ENCODE measurements at regions not wholly inside any gene's neighbourhood (a gene's known extent, or its start where the extent isn't known, plus 50 kb on each side); places are given as distances from the start of the nearest gene placed in this dataset.

DNA sequence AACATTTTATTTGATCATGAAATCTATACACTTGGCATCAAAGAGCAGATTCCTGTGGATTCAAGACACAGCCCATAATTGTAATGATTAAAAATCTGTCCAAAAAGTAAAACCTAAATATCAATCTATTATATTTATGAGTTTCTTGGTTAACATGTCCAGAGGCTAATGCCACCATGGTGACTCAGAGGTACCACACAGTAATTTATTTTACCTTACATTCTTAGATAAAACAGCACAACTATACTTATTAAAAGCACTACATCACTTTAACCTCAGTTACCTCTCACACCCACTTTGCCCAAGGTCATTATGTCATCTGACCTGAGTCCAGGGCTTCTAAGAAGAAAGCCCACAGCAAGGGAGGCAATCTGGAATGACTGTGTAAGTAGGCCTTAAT, 519.2 kb downstream of the RASEF start:
- H3K4me3 ChIP-seq (replicated peaks in 1 of 2; ENCODE audit: low read depth in 2 of 2, low read length in 2 of 2): no peak overlapping the region
- TF ChIP-seq CTCF (IDR thresholded peaks at IDR 0.05; ENCODE audit: low read depth, low read length): no peak
- DNase-seq (ENCODE audit: low read depth in 2 of 2): no peak

- no peak overlapping the region for H3K4me3 ChIP-seq (replicated peaks in 1 of 2; ENCODE audit: low read depth in 2 of 2, low read length in 2 of 2)
- DNase-seq (ENCODE audit: low read depth in 2 of 2): no peak
- TF ChIP-seq CTCF (IDR thresholded peaks at IDR 0.05; ENCODE audit: low read depth, low read length): no peak
These were observed 516.8 kb downstream of the RASEF start for GRCh38 chr9:82546136-82546535.

DNA sequence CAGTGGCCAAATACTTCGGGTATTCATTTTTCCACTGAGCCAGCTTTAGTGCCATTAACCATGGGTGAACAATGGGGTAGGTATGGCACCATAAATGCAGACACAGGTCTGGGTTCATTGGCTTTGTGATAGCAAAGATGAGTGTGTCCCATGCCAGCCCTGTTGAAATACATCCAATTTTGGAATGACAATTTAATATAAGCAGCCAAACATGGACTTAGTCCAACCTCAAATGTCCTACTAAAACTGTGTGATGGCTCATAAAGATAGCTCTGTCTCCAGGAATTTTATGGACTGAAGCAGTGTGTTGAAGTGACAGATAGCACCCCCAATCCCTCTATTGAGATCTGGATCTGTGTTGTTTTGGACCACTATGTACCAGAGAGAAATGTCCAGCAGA, 514.9 kb downstream of the RASEF start:
- TF ChIP-seq CTCF (IDR thresholded peaks at IDR 0.05; ENCODE audit: low read depth, low read length): no peak
- DNase-seq (ENCODE audit: low read depth in 2 of 2): no peak
- H3K4me3 ChIP-seq (replicated peaks in 1 of 2; ENCODE audit: low read depth in 2 of 2, low read length in 2 of 2): no peak overlapping the region

DNA sequence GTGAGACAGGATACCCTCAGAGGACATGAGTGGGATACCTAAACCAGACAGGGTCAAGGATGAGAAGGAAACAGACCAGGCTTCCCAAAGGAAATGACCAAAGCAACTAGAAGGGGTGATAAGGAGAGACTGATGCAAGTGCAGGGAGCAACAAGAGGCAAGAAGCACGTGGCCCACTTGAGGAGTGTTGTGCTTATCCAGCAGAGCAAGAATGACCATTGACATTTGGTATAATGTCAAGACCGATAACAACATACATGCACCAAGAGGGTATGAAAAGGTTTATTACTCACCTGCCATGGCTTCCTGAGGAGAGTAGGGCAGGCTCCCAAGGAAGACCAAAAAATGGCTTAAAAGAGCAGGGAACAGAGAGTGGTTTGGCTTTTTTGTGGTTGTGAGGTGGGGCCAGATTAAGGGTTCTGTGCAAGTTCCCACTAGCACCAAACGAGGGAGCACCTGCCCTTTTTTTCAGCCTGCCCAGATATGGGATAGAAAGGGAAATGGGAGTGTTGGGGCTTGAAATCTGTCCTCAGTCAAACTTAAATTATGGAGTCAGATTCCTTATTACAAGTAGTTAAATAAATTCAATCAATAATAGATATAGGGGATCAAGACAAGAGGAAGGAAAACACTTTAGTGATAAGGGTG, 513.6 kb downstream of the RASEF start:
- no peak for TF ChIP-seq CTCF (IDR thresholded peaks at IDR 0.05; ENCODE audit: low read depth, low read length)
- no peak for DNase-seq (ENCODE audit: low read depth in 2 of 2)

DNA sequence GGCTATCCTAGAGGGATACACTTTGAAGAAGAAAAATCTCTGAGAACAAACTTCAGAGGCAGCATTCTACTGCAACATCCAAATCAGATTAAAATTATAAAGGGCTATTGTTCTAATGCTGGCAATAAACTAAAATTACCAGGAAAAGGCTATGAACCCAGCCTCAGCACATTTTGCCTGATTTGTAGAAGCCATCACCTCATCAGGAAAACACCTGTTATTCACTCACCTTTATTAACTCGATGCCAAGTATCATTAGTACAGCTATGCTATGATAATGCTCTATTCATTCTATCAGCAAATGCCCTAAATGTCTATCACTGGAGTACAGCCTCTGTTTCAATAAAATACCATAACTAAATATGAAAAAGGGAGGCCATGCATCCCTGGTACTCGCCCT, 510.2 kb downstream of the RASEF start:
- no peak for TF ChIP-seq CTCF (IDR thresholded peaks at IDR 0.05; ENCODE audit: low read depth, low read length)
- DNase-seq (ENCODE audit: low read depth in 2 of 2): no peak
- H3K4me3 ChIP-seq (replicated peaks in 1 of 2; ENCODE audit: low read depth in 2 of 2, low read length in 2 of 2): no peak overlapping the region

More for the DNA sequence above, 513.6 kb downstream of the RASEF start:
- H3K4me3 ChIP-seq (replicated peaks in 1 of 2; ENCODE audit: low read depth in 2 of 2, low read length in 2 of 2): no peak overlapping the region

- H3K4me3 ChIP-seq (replicated peaks in 1 of 2; ENCODE audit: low read depth in 2 of 2, low read length in 2 of 2): no peak overlapping the region
- TF ChIP-seq CTCF (IDR thresholded peaks at IDR 0.05; ENCODE audit: low read depth, low read length): no peak
- no peak for DNase-seq (ENCODE audit: low read depth in 2 of 2)
These were observed 509.1 kb downstream of the RASEF start for GRCh38 chr9:82553654-82554366.

All from cardiac fibroblast (primary cell).